HG03442 (cell line): ENCODE measurements at regions not wholly inside any gene's neighbourhood (a gene's known extent, or its start where the extent isn't known, plus 50 kb on each side); places are given as distances from the start of the nearest gene placed in this dataset.

Experiments used
- ATAC-seq: cut with Tn5 transposase; IDR thresholded peaks from one replicate; pipeline ENCODE4 v1.9.1; 2021; ENCODE audit warnings: mild to moderate bottlenecking, moderate library complexity; ENCODE audit not compliant: unreplicated experiment

- no peak for ATAC-seq
Observed at GRCh38 chrX:96311366-96311765, 373.3 kb upstream of the DIAPH2 start.

- no peak for ATAC-seq
Observed at GRCh38 chrX:96314985-96315384, 369.7 kb upstream of the DIAPH2 start.

GRCh38 chrX:96361844-96362243 is 322.8 kb upstream of the DIAPH2 start:
- no peak for ATAC-seq

- ATAC-seq = peak; percentile 49
Observed at GRCh38 chrX:96372313-96373046, 312.2 kb upstream of the DIAPH2 start.

DNA sequence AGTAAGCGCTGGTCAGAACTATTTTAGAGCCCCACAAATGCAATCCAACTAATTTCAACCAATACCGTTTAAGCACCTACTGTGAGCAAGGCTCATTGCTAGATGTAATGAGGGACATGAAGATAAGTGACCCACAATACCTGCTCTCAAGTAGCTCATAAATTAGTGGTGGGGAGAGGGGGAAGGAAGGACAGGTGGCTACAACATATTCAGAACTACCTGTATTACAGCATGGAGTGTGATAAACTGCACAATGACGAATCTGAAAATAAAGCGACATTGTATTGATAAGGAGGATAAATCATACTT is 311.6 kb upstream of the DIAPH2 start:
- ATAC-seq = no peak

GRCh38 chrX:96376266-96376665 is 308.4 kb upstream of the DIAPH2 start:
- no peak for ATAC-seq

GRCh38 chrX:96379951-96380350 is 304.7 kb upstream of the DIAPH2 start:
- ATAC-seq = no peak

- ATAC-seq = no peak
Observed at GRCh38 chrX:96382018-96382417, 302.6 kb upstream of the DIAPH2 start.

GRCh38 chrX:96383428-96383827 is 301.2 kb upstream of the DIAPH2 start:
- ATAC-seq = no peak

- ATAC-seq = no peak
Observed at GRCh38 chrX:96386325-96386724, 298.3 kb upstream of the DIAPH2 start.

- ATAC-seq = no peak
Observed at GRCh38 chrX:96386981-96387380, 297.7 kb upstream of the DIAPH2 start.

- no peak for ATAC-seq
Observed at GRCh38 chrX:96387801-96388200, 296.8 kb upstream of the DIAPH2 start.

- no peak for ATAC-seq
Observed at GRCh38 chrX:96389281-96390047, 295.2 kb upstream of the DIAPH2 start.

- no peak for ATAC-seq
Observed at GRCh38 chrX:96394598-96394997, 290.0 kb upstream of the DIAPH2 start.

DNA sequence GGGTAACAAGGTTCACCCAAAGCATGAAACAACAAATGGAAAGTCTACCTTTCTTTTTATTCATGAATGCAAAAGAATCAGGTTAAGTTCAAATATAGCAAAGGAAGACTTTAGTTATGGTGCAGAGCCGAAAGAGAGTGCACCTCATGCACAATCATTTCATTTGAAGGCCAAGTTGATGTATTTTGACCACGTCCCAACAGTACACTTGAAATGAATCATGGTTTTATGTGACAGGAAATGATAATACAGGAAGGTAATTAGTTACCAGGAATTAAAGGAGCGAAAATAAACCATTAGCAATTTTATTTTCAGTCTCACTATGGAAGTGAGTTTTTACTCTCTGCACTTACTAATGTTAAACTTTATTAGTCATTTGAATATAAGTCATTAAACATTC is 281.2 kb upstream of the DIAPH2 start:
- no peak for ATAC-seq

DNA sequence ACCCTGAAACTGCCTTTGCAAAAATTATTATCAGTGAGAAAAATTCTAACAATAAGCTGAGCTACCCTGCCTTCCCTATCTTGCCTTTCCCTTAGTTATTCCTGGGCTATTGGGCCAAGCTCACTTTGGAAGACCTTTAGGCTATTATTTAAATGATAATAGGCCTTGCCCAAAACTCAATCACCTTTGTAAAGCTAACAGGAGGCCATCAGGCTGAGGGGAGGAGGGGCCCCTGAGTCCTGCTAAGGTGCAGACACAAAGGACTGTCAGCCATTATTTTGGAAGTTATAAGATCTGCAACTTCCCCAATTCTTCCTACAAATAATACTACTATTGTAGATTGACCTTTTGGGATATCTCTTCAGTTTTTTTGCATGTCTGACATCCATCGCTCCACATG is 278.8 kb upstream of the DIAPH2 start:
- no peak for ATAC-seq

- ATAC-seq = no peak
Observed at GRCh38 chrX:96407072-96407471, 277.6 kb upstream of the DIAPH2 start.

DNA sequence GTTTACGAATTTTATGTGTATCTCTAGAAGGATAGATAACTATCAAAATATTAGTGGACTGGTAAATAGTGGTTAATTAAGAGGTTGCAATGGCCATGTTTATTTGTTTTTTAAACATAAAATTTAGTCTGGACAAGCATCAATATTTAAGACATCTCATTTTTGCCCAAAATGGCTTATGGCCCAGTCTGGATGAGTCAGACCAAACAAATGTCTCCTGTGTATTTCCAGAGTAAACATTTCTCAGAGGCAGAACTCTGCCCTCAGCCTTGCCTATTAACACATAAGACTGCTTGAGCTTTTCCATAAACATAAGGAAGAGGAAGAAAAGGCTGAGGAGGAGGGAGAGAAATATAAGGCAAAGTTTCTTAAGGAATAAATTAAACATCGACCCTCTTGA is 277.1 kb upstream of the DIAPH2 start:
- ATAC-seq = no peak

DNA sequence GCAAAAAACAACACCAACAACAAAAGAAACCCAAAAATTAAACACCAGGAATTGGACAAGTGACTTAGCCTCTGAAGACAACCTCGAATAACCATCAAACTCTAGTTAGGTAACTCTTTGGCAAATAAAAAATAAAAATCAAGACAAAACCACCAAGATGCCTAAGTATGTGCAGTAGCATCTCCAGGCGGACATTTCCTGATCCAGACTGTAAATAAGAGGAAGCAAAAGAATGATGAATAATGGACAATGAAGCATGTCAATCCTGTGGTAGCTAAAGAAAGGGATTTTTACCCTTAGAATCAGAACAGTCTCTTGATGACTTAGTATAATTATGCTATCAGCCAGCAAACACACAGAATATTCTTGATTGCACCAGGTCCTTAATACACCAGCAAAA is 276.7 kb upstream of the DIAPH2 start:
- ATAC-seq = no peak

- ATAC-seq = no peak
Observed at GRCh38 chrX:96410927-96411326, 273.7 kb upstream of the DIAPH2 start.

- no peak for ATAC-seq
Observed at GRCh38 chrX:96417695-96418094, 266.9 kb upstream of the DIAPH2 start.

DNA sequence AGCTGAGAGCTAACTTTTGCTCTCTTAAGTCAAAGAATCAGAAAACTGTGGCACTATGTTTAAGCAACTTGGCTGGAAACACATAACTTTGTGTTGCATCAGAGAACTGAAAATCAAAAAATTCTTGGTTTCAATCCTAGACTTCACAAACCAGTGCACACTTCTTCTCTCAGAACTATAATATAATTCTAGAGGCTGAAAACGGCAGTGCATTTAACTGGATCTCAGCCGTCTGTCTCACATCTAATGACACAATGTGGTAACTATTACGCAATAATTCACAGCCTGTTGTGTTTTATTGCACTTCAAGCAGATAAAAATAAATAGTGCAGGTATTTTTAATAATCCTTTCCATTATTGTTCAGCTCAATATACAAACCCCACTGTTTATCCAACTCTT is 260.6 kb upstream of the DIAPH2 start:
- no peak for ATAC-seq

DNA sequence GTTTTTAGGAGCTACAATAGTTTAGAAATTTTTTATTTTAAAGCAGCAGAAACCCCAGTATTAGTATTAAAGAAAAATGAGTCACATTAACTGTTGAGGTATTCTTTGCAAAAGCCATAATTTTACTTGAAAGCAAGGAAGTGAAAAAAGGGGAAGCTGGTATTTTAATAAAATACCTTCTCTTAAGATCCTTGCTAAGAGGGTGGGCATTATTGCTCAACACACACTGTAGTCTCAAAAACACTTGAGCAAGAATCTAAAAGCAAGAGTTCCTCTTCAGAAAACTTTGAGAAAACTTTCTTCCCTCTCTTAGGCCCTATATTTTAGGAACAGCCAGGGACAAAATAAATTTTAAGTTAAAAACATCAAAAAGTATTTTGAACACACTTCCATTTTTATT is 259.4 kb upstream of the DIAPH2 start:
- no peak for ATAC-seq
